ENCODE measurements at regions not wholly inside any gene's neighbourhood (a gene's known extent, or its start where the extent isn't known, plus 50 kb on each side); places are given as distances from the start of the nearest gene placed in this dataset.
"Not testable (repeated sequence)": the region's sequence is repeated elsewhere in the genome, so short reads cannot be mapped to it uniquely, and the experiment has no call there.

- no peak for DNase-seq (ENCODE audit: low read depth)
- no peak overlapping the region for H3K4me3 ChIP-seq (ENCODE audit: low read length)
- TF ChIP-seq CTCF (conservative IDR thresholded peaks at IDR 0.05; ENCODE audit: low read length), result no peak
These were observed 298.1 kb downstream of the FOXO1 start for GRCh38 chr13:40368127-40368891.

GRCh38 chr13:40370661-40371060, 295.8 kb downstream of the FOXO1 start:
- H3K4me3 ChIP-seq (ENCODE audit: low read length), result no peak overlapping the region
- no peak for TF ChIP-seq CTCF (conservative IDR thresholded peaks at IDR 0.05; ENCODE audit: low read length)
- DNase-seq (ENCODE audit: low read depth), result no peak

DNA sequence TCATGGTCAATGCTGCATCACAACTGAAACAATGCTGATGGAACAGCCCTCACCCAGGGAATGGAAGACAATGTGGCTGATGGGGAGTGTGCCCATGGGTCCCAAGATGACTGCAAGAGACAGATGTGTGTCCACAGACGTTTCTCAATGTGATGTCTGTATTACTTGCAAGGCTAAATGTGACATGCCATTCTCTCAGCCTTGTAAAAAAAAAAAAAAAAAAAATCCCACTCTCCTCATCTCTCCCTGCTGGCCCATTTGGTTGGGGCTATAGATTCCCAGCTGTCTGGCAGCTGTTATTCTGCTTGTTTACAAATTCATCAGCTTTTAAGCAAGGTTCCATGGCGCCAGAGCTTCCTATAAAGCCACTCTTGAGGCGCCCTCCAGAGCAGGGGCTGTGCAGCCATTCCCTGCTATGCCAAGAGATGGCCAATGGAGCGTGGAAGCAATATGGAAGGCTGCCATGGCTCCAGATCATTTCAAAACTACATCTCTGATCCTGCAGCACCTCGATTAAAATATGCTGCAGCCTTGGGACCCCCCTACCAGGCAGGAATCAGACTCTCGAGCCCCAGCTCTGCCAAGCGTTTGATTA, 294.8 kb downstream of the FOXO1 start:
- no peak for DNase-seq (ENCODE audit: low read depth)
- no peak for TF ChIP-seq CTCF (conservative IDR thresholded peaks at IDR 0.05; ENCODE audit: low read length)
- no peak overlapping the region for H3K4me3 ChIP-seq (ENCODE audit: low read length)

- H3K4me3 ChIP-seq (ENCODE audit: low read length); DNase-seq (ENCODE audit: low read depth): not testable (repeated sequence)
These were observed 292.8 kb downstream of the FOXO1 start for GRCh38 chr13:40373608-40374007.

GRCh38 chr13:40375489-40376171, 290.8 kb downstream of the FOXO1 start:
- no peak for TF ChIP-seq CTCF (conservative IDR thresholded peaks at IDR 0.05; ENCODE audit: low read length)
- no peak overlapping the region for H3K4me3 ChIP-seq (ENCODE audit: low read length)
- no peak for DNase-seq (ENCODE audit: low read depth)

DNA sequence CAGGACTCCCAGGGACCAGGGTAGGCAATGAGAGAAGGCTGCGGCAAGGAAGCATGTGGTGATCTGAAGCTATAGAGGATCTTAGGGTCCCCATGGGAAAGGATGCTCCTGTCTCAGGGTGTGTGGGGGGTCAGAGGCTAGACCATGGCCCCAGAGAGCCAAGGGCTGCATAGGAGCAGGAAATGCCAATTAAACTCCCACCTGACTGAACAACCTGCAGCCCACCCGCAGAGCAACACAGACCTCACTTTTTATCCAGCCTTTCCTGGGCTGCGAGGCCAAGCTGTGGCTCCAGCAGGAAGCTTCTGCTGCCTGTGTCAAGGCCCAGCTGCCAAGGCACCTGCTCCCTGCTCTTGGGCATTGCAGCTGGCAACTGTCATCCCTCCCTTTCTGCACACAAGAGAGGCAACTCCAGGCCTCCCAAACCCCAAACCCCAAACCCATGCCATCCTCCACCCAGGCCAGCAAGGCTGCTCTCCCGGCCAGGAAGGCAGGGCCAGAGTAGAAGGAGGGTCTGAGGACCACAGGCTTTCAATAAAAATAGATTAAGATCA, 290.1 kb downstream of the FOXO1 start:
- H3K4me3 ChIP-seq (ENCODE audit: low read length), result no peak overlapping the region
- no peak for TF ChIP-seq CTCF (conservative IDR thresholded peaks at IDR 0.05; ENCODE audit: low read length)
- DNase-seq (ENCODE audit: low read depth), result no peak

DNA sequence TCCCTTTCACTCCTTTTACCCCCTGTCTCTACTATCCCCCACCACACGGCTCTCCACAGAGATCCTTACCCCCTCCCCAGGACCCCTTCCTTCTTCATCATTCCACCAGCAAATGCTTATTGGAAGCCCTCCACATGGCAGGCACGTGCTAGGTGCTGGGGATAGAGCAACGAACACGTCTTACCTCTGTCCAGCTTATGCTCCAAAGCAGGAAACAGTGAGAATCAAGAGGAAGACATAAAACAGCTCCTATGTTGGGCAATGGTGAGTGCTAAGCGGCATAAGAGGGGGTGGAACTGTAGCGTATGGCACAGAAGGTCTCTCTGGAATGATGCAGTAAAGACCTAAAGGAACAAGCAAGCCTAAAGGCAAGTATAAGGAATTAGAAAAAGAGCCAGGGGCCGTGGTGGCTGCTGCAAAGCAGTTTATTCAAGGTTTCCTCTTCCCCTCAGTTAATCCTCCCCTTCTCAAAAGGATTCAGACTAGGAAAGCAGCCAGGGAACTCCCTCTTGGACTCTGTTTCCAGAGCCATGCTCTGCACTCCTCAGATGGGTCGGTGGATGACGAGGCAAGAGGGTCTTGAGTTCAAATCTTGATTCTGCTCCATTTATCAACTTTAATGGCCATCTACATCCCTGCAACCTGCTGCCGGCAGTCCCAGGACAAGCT, 289.4 kb downstream of the FOXO1 start:
- TF ChIP-seq CTCF (conservative IDR thresholded peaks at IDR 0.05; ENCODE audit: low read length), result no peak
- DNase-seq (ENCODE audit: low read depth), result no peak
- no peak overlapping the region for H3K4me3 ChIP-seq (ENCODE audit: low read length)

Data from AG10803 (cell line).